SJCRH30 (cell line): ENCODE measurements at regions not wholly inside any gene's neighbourhood (a gene's known extent, or its start where the extent isn't known, plus 50 kb on each side); places are given as distances from the start of the nearest gene placed in this dataset.

ENCODE experiments used
- DNase-seq, 2 experiments: peaks; one replicate each; pipeline ENCODE4 v3.0.0-alpha.2; 2015 to 2020
- H3K27ac ChIP-seq: fragments of 250-450 bp; sonication (Bioruptor Pico); 2 replicates; pipeline ENCODE4 v1.5.1; 2020; ENCODE audit warnings: mild to moderate bottlenecking, moderate library complexity
- H3K27me3 ChIP-seq: fragments of 250-450 bp; sonication (Bioruptor Pico); 2 replicates; pipeline ENCODE4 v1.5.1; 2020; ENCODE audit warnings: mild to moderate bottlenecking, moderate library complexity
- H3K36me3 ChIP-seq: fragments of 250-450 bp; sonication (Bioruptor Pico); 2 replicates; pipeline ENCODE4 v1.5.1; 2020; ENCODE audit warnings: mild to moderate bottlenecking, moderate library complexity
- H3K4me1 ChIP-seq: fragments of 250-450 bp; sonication (Bioruptor Pico); 2 replicates; pipeline ENCODE4 v1.5.1; 2020; ENCODE audit warnings: mild to moderate bottlenecking, moderate library complexity
- H3K4me3 ChIP-seq: fragments of 250-450 bp; sonication (Bioruptor Pico); 2 replicates; pipeline ENCODE4 v1.5.1; 2020; ENCODE audit warnings: mild to moderate bottlenecking, moderate library complexity
- H3K9me3 ChIP-seq: fragments of 250-450 bp; sonication (Bioruptor Pico); replicated peaks from 2 replicates; pipeline ENCODE4 v1.5.1; 2020; ENCODE audit warnings: mild to moderate bottlenecking, moderate library complexity

GRCh38 chr22:48698618-48699017, 1129.1 kb downstream of the BRD1 start:
- Histone ChIP-seq H3K4me1 (no peaks in the 10 kb centered on the region), H3K9me3 (no peaks in the 10 kb centered on the region), H3K4me3 (no peak overlapping the region), H3K27ac (no peak overlapping the region), H3K36me3 (no peaks in the 10 kb centered on the region), H3K27me3 (peaks cover 7% of the 10 kb centered on the region)
- DNase-seq = no peak

- DNase-seq = no peak
- H3K27ac ChIP-seq = no peak overlapping the region
- H3K9me3 ChIP-seq = no peaks in the 10 kb centered on the region
- H3K4me1 ChIP-seq = no peaks in the 10 kb centered on the region
- peaks cover 7% of the 10 kb centered on the region for H3K27me3 ChIP-seq
- no peak overlapping the region for H3K4me3 ChIP-seq
- no peaks in the 10 kb centered on the region for H3K36me3 ChIP-seq
These were observed 1129.9 kb downstream of the BRD1 start for GRCh38 chr22:48697694-48698276.

GRCh38 chr22:48697223-48697622, 1130.5 kb downstream of the BRD1 start:
- peaks cover 7% of the 10 kb centered on the region for H3K27me3 ChIP-seq
- no peak overlapping the region for H3K4me3 ChIP-seq
- no peaks in the 10 kb centered on the region for H3K36me3 ChIP-seq
- H3K4me1 ChIP-seq = no peaks in the 10 kb centered on the region
- DNase-seq = no peak
- no peaks in the 10 kb centered on the region for H3K9me3 ChIP-seq
- H3K27ac ChIP-seq = no peak overlapping the region

GRCh38 chr22:48696371-48696770, 1131.3 kb downstream of the BRD1 start:
- Histone ChIP-seq H3K4me1 (no peaks in the 10 kb centered on the region), H3K9me3 (no peaks in the 10 kb centered on the region), H3K27me3 (no peaks in the 10 kb centered on the region; the same call in 1 of the 2 replicates), H3K4me3 (no peak overlapping the region), H3K36me3 (no peaks in the 10 kb centered on the region), H3K27ac (no peak overlapping the region)
- DNase-seq = no peak

GRCh38 chr22:48695731-48696305, 1131.9 kb downstream of the BRD1 start:
- Histone ChIP-seq H3K36me3 (no peaks in the 10 kb centered on the region), H3K4me1 (no peaks in the 10 kb centered on the region), H3K27me3 (no peaks in the 10 kb centered on the region), H3K4me3 (no peak overlapping the region), H3K9me3 (no peaks in the 10 kb centered on the region), H3K27ac (no peak overlapping the region)
- no peak for DNase-seq

GRCh38 chr22:48695251-48695650, 1132.4 kb downstream of the BRD1 start:
- Histone ChIP-seq H3K27ac (no peak overlapping the region), H3K36me3 (no peaks in the 10 kb centered on the region), H3K4me1 (no peaks in the 10 kb centered on the region), H3K4me3 (no peak overlapping the region), H3K27me3 (no peaks in the 10 kb centered on the region), H3K9me3 (no peaks in the 10 kb centered on the region)
- peak; percentile 56 to 70 for DNase-seq

- H3K4me1 ChIP-seq = no peaks in the 10 kb centered on the region
- H3K9me3 ChIP-seq = no peaks in the 10 kb centered on the region
- H3K36me3 ChIP-seq = no peaks in the 10 kb centered on the region
These were observed 1133.3 kb downstream of the BRD1 start for GRCh38 chr22:48694296-48694883.

GRCh38 chr22:48693377-48694135, 1134.1 kb downstream of the BRD1 start:
- DNase-seq = no peak
- Histone ChIP-seq H3K27me3 (no peaks in the 10 kb centered on the region), H3K27ac (no peak overlapping the region), H3K36me3 (no peaks in the 10 kb centered on the region), H3K9me3 (no peaks in the 10 kb centered on the region), H3K4me1 (no peaks in the 10 kb centered on the region), H3K4me3 (no peak overlapping the region)

More at GRCh38 chr22:48694296-48694883, 1133.3 kb downstream of the BRD1 start:
- no peak for DNase-seq
- Histone ChIP-seq H3K4me3 (no peak overlapping the region), H3K27ac (no peak overlapping the region), H3K27me3 (no peaks in the 10 kb centered on the region)

- H3K9me3 ChIP-seq = no peaks in the 10 kb centered on the region
- no peaks in the 10 kb centered on the region for H3K4me1 ChIP-seq
- no peaks in the 10 kb centered on the region for H3K36me3 ChIP-seq
- no peak for DNase-seq
- H3K27me3 ChIP-seq = no peaks in the 10 kb centered on the region
- H3K4me3 ChIP-seq = no peak overlapping the region
- no peak overlapping the region for H3K27ac ChIP-seq
These were observed 1134.8 kb downstream of the BRD1 start for GRCh38 chr22:48692734-48693376.

- H3K27ac ChIP-seq = no peak overlapping the region
- no peaks in the 10 kb centered on the region for H3K27me3 ChIP-seq
- no peaks in the 10 kb centered on the region for H3K36me3 ChIP-seq
- no peak overlapping the region for H3K4me3 ChIP-seq
- H3K4me1 ChIP-seq = no peaks in the 10 kb centered on the region
- H3K9me3 ChIP-seq = no peaks in the 10 kb centered on the region
- no peak for DNase-seq
These were observed 1136.2 kb downstream of the BRD1 start for GRCh38 chr22:48691431-48691851.

GRCh38 chr22:48690583-48691317, 1136.9 kb downstream of the BRD1 start:
- H3K4me1 ChIP-seq = no peaks in the 10 kb centered on the region
- H3K27me3 ChIP-seq = no peaks in the 10 kb centered on the region
- no peak overlapping the region for H3K27ac ChIP-seq
- no peaks in the 10 kb centered on the region for H3K9me3 ChIP-seq
- H3K36me3 ChIP-seq = no peaks in the 10 kb centered on the region
- no peak overlapping the region for H3K4me3 ChIP-seq
- DNase-seq = no peak

- no peak overlapping the region for H3K27ac ChIP-seq
- no peak for DNase-seq
- no peaks in the 10 kb centered on the region for H3K9me3 ChIP-seq
- no peak overlapping the region for H3K4me3 ChIP-seq
- H3K27me3 ChIP-seq = no peaks in the 10 kb centered on the region
- no peaks in the 10 kb centered on the region for H3K36me3 ChIP-seq
- no peaks in the 10 kb centered on the region for H3K4me1 ChIP-seq
These were observed 1138.5 kb downstream of the BRD1 start for GRCh38 chr22:48689206-48689605.

- no peaks in the 10 kb centered on the region for H3K27me3 ChIP-seq
- no peak for DNase-seq
- no peaks in the 10 kb centered on the region for H3K4me1 ChIP-seq
- no peak overlapping the region for H3K4me3 ChIP-seq
- no peak overlapping the region for H3K27ac ChIP-seq
- no peaks in the 10 kb centered on the region for H3K36me3 ChIP-seq
- H3K9me3 ChIP-seq = no peaks in the 10 kb centered on the region
These were observed 1139.3 kb downstream of the BRD1 start for GRCh38 chr22:48688366-48688765.

GRCh38 chr22:48687606-48688005, 1140.1 kb downstream of the BRD1 start:
- no peak overlapping the region for H3K27ac ChIP-seq
- no peaks in the 10 kb centered on the region for H3K36me3 ChIP-seq
- H3K27me3 ChIP-seq = no peaks in the 10 kb centered on the region
- no peaks in the 10 kb centered on the region for H3K9me3 ChIP-seq
- DNase-seq = no peak
- no peaks in the 10 kb centered on the region for H3K4me1 ChIP-seq
- no peak overlapping the region for H3K4me3 ChIP-seq
